ENCODE measurements at regions not wholly inside any gene's neighbourhood (a gene's known extent, or its start where the extent isn't known, plus 50 kb on each side); places are given as distances from the start of the nearest gene placed in this dataset.

DNA sequence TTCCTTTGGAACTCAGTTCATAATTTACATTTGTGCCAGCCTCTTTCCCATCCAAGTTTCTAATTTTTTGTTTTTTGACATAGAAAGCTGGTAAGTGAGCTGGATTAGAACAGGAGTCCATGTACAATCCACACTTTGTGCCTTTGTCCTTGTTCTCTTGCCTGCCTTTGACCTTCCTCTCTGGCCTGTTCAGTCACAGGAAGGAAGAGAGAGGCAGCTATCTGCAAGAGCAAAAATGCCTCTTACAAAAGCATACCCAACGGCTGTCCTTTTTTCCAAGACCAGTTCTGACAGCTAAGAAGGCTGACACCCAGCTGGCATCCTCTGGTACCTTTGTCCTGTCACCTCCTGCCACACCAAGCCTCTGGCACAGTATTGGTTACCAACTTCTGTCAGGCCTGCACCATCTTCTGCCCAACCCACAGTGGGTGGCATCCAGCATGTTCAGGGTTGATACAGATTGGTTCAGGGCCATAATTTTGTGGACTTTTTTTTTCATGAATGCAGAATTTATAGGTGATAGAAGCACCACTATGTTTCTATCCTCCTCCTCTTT is 133.7 kb upstream of the KLF14 start:
- ATAC-seq (ENCODE audit: low read depth) (no peak), DNase-seq (no peak)
- no peak overlapping the region for H2AFZ ChIP-seq (ENCODE audit: insufficient read depth, low read depth, low read length, poor library complexity, severe bottlenecking)
- no peak overlapping the region for H3K9ac ChIP-seq (ENCODE audit: low read length)
- ChIA-PET CTCF (no interaction called here), POLR2A (interaction anchor here (0.6 kb wide), 1 partner anchor 1303 kb away, joined by 3 read pairs; no protein-coding TSS in a partner anchor)
- peaks cover 0 to 41% of the 10 kb centered on the region in 2 experiments for H3K36me3 ChIP-seq (replicated peaks in 1 of 2; ENCODE audit: control extremely low read depth in 1 of 2, control insufficient read depth in 1 of 2, extremely low read depth in 1 of 2, insufficient read depth in 2 of 2, low read length in 1 of 2)
- no peaks in the 10 kb centered on the region for H3K79me2 ChIP-seq (ENCODE audit: control insufficient read depth, insufficient read depth, low read length)
- H3K27ac ChIP-seq (ENCODE audit: low read length in 2 of 2), result no peak overlapping the region
- Mint-ChIP-seq H3K9me3 (ENCODE audit: insufficient read depth) (no peaks in the 10 kb centered on the region), H3K27me3 (no peaks in the 10 kb centered on the region), H3K27ac (no peak overlapping the region), H3K4me3 (no peak overlapping the region), H3K4me1 (peaks cover 9% of the 10 kb centered on the region)
- no peaks in the 10 kb centered on the region for H3K4me1 ChIP-seq (ENCODE audit: control insufficient read depth in 2 of 2, insufficient read depth in 2 of 2, low read length in 2 of 2)
- TF ChIP-seq, protein P1, sequence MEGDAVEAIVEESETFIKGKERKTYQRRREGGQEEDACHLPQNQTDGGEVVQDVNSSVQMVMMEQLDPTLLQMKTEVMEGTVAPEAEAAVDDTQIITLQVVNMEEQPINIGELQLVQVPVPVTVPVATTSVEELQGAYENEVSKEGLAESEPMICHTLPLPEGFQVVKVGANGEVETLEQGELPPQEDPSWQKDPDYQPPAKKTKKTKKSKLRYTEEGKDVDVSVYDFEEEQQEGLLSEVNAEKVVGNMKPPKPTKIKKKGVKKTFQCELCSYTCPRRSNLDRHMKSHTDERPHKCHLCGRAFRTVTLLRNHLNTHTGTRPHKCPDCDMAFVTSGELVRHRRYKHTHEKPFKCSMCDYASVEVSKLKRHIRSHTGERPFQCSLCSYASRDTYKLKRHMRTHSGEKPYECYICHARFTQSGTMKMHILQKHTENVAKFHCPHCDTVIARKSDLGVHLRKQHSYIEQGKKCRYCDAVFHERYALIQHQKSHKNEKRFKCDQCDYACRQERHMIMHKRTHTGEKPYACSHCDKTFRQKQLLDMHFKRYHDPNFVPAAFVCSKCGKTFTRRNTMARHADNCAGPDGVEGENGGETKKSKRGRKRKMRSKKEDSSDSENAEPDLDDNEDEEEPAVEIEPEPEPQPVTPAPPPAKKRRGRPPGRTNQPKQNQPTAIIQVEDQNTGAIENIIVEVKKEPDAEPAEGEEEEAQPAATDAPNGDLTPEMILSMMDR (IDR thresholded peaks at IDR 0.05), result no peak
- TF ChIP-seq EZH2 (IDR thresholded peaks at IDR 0.05; ENCODE audit: borderline replicate concordance, insufficient read depth, low read depth, low read length, poor library complexity, severe bottlenecking), result no peak
- no peaks in the 10 kb centered on the region for H3K27me3 ChIP-seq (replicated peaks in 1 of 4; ENCODE audit: control extremely low read depth in 1 of 4, control insufficient read depth in 3 of 4, insufficient read depth in 4 of 4, low read length in 3 of 4)
- intact Hi-C loops (cut with micrococcal nuclease), result no loop called here
- WGBS (ENCODE audit: insufficient coverage), result 100% methylated on average over 1 of the region's 1 CpG
- H4K20me1 ChIP-seq (ENCODE audit: control insufficient read depth, insufficient read depth, low read length, poor library complexity, severe bottlenecking), result no peaks in the 10 kb centered on the region
- no peak overlapping the region for H3K4me2 ChIP-seq (replicated peaks; ENCODE audit: low read depth, low read length, poor library complexity, severe bottlenecking)
- no peaks in the 10 kb centered on the region for H3K9me3 ChIP-seq (ENCODE audit: control extremely low read depth in 1 of 3, control insufficient read depth in 2 of 3, insufficient read depth in 1 of 3, low read length in 2 of 3)
- no peak overlapping the region for H3K4me3 ChIP-seq (ENCODE audit: control extremely low read depth in 1 of 5, extremely low read depth in 1 of 5, insufficient read depth in 1 of 5, low read depth in 2 of 5, low read length in 4 of 5)

DNA sequence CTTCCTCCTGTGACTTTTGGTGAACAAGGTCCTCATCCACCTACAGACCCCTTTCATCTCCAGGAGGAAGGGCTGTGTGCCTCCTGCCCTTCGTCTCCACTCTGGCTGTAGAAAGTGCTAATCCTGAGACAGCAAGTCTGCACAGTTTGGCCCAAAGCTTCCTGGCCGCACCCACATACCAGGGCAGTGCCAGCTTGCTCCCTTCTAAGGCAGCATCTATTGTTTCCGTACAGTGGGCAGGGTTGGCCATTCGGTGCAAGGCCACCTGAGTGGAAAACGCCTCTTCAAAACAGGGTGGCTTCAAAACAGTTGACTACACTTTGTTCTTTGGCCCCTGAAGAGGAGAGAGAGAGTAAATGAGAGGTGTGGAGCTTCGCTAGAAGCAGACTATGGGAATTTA is 134.1 kb upstream of the KLF14 start:
- H3K4me3 ChIP-seq (ENCODE audit: control extremely low read depth in 1 of 5, extremely low read depth in 1 of 5, insufficient read depth in 1 of 5, low read depth in 2 of 5, low read length in 4 of 5), result no peak overlapping the region
- peaks cover 0 to 41% of the 10 kb centered on the region in 2 experiments for H3K36me3 ChIP-seq (replicated peaks in 1 of 2; ENCODE audit: control extremely low read depth in 1 of 2, control insufficient read depth in 1 of 2, extremely low read depth in 1 of 2, insufficient read depth in 2 of 2, low read length in 1 of 2)
- H3K9ac ChIP-seq (ENCODE audit: low read length), result no peak overlapping the region
- H3K4me1 ChIP-seq (ENCODE audit: control insufficient read depth in 2 of 2, insufficient read depth in 2 of 2, low read length in 2 of 2), result no peaks in the 10 kb centered on the region
- H3K4me2 ChIP-seq (replicated peaks; ENCODE audit: low read depth, low read length, poor library complexity, severe bottlenecking), result no peak overlapping the region
- no peak overlapping the region for H3K27ac Mint-ChIP-seq
- intact Hi-C loops (cut with micrococcal nuclease), result no loop called here
- H2AFZ ChIP-seq (ENCODE audit: insufficient read depth, low read depth, low read length, poor library complexity, severe bottlenecking), result no peak overlapping the region
- H3K9me3 Mint-ChIP-seq (ENCODE audit: insufficient read depth), result no peaks in the 10 kb centered on the region
- H3K4me3 Mint-ChIP-seq, result no peak overlapping the region
- H3K27me3 ChIP-seq (replicated peaks in 1 of 4; ENCODE audit: control extremely low read depth in 1 of 4, control insufficient read depth in 3 of 4, insufficient read depth in 4 of 4, low read length in 3 of 4), result no peaks in the 10 kb centered on the region
- TF ChIP-seq, protein P1 (IDR thresholded peaks at IDR 0.05), result no peak
- TF ChIP-seq EZH2 (IDR thresholded peaks at IDR 0.05; ENCODE audit: borderline replicate concordance, insufficient read depth, low read depth, low read length, poor library complexity, severe bottlenecking), result no peak
- no peaks in the 10 kb centered on the region for H4K20me1 ChIP-seq (ENCODE audit: control insufficient read depth, insufficient read depth, low read length, poor library complexity, severe bottlenecking)
- WGBS (ENCODE audit: insufficient coverage), result 100% methylated on average over 4 of the region's 6 CpGs
- peaks cover 9% of the 10 kb centered on the region for H3K4me1 Mint-ChIP-seq
- H3K9me3 ChIP-seq (ENCODE audit: control extremely low read depth in 1 of 3, control insufficient read depth in 2 of 3, insufficient read depth in 1 of 3, low read length in 2 of 3), result no peaks in the 10 kb centered on the region
- ChIA-PET CTCF (no interaction called here), POLR2A (interaction anchor here (0.7 kb wide), 1 partner anchor 14 kb away, joined by 3 read pairs; no protein-coding TSS in a partner anchor)
- no peak for DNase-seq
- H3K27me3 Mint-ChIP-seq, result no peaks in the 10 kb centered on the region
- H3K79me2 ChIP-seq (ENCODE audit: control insufficient read depth, insufficient read depth, low read length), result no peaks in the 10 kb centered on the region
- no peak overlapping the region for H3K27ac ChIP-seq (ENCODE audit: low read length in 2 of 2)
- no peak for ATAC-seq (ENCODE audit: low read depth)

Measured in B cell (primary cell).